MM.1S (cell line): ENCODE measurements at regions not wholly inside any gene's neighbourhood (a gene's known extent, or its start where the extent isn't known, plus 50 kb on each side); places are given as distances from the start of the nearest gene placed in this dataset.

Source experiments
- DNase-seq: peaks from one replicate; pipeline ENCODE4 v3.0.0-alpha.2; 2015
- H2AFZ ChIP-seq: fragments of 300-600 bp; sonication (generic); 2 replicates; pipeline ENCODE4 v1.6.0; 2016; ENCODE audit warnings: antibody characterized with exemption, low read length
- H3F3A ChIP-seq: fragments of 300-600 bp; sonication (generic); 2 replicates; pipeline ENCODE4 v1.6.1; 2016; ENCODE audit warnings: mild to moderate bottlenecking, antibody characterized with exemption, low read length, moderate library complexity, mixed read lengths; ENCODE audit not compliant: insufficient read depth
- H3K27ac ChIP-seq: fragments of 300-600 bp; sonication (generic); 2 replicates; pipeline ENCODE4 v1.5.1; 2016; ENCODE audit warnings: mild to moderate bottlenecking, low read length
- H3K27me3 ChIP-seq: fragments of 300-600 bp; sonication (generic); replicated peaks from 2 replicates; pipeline ENCODE4 v1.6.0; 2016; ENCODE audit warnings: low read length; ENCODE audit not compliant: insufficient read depth
- H3K36me3 ChIP-seq: fragments of 300-600 bp; sonication (generic); replicated peaks from 2 replicates; pipeline ENCODE4 v1.6.1; 2016; ENCODE audit warnings: mild to moderate bottlenecking, low read length, mixed read lengths; ENCODE audit not compliant: insufficient read depth
- H3K4me1 ChIP-seq: fragments of 300-600 bp; sonication (generic); 2 replicates; pipeline ENCODE4 v1.6.1; 2016; ENCODE audit warnings: low read length, mixed read lengths
- H3K4me2 ChIP-seq: fragments of 300-600 bp; sonication (generic); 2 replicates; pipeline ENCODE4 v1.6.0; 2016; ENCODE audit warnings: low read depth, low read length
- H3K4me3 ChIP-seq: fragments of 300-600 bp; sonication (generic); 2 replicates; pipeline ENCODE4 v1.5.1; 2016; ENCODE audit warnings: low read length, mixed read lengths
- H3K79me2 ChIP-seq: fragments of 300-600 bp; sonication (generic); 2 replicates; pipeline ENCODE4 v1.6.1; 2016; ENCODE audit warnings: mixed run types, low read length, mixed read lengths
- H3K9ac ChIP-seq: fragments of 300-600 bp; sonication (generic); 2 replicates; pipeline ENCODE4 v1.6.1; 2016; ENCODE audit warnings: low read length, mixed read lengths
- H3K9me2 ChIP-seq: fragments of 300-600 bp; sonication (generic); replicated peaks from 2 replicates; pipeline ENCODE4 v1.6.1; 2016; ENCODE audit warnings: mild to moderate bottlenecking, low read length, mixed read lengths; ENCODE audit not compliant: insufficient read depth
- H3K9me3 ChIP-seq: fragments of 300-600 bp; sonication (generic); replicated peaks from 2 replicates; pipeline ENCODE4 v1.6.1; 2016; ENCODE audit warnings: mild to moderate bottlenecking, low read length, mixed read lengths; ENCODE audit not compliant: insufficient read depth
- H4K20me1 ChIP-seq: fragments of 300-600 bp; sonication (generic); 2 replicates; pipeline ENCODE4 v1.6.1; 2016; ENCODE audit warnings: mild to moderate bottlenecking, low read length, moderate library complexity, mixed read lengths; ENCODE audit not compliant: insufficient read depth
- EZH2 ChIP-seq: fragments of 300-600 bp; sonication (generic); optimal IDR thresholded peaks from 2 replicates; pipeline ENCODE3; 2017; ENCODE audit warnings: low read depth, mild to moderate bottlenecking, antibody characterized with exemption, low read length, mixed read lengths
- EZH2phosphoT487 ChIP-seq: fragments of 300-600 bp; sonication (generic); IDR thresholded peaks from 2 replicates; pipeline ENCODE4 v1.6.1; 2018; ENCODE audit warnings: antibody characterized with exemption, low read length
- TF ChIP-seq, protein P1 (sequence below): fragments of 300-600 bp; sonication (generic); IDR thresholded peaks from 2 replicates; pipeline ENCODE4 v1.5.1; 2016; ENCODE audit warnings: antibody characterized with exemption, low read length, mixed read lengths

- no peaks in the 10 kb centered on the region for H3F3A ChIP-seq
- no peaks in the 10 kb centered on the region for H3K27me3 ChIP-seq
- no peak overlapping the region for H3K4me3 ChIP-seq
- H3K4me2 ChIP-seq: no peak overlapping the region
- DNase-seq: no peak
- no peak overlapping the region for H2AFZ ChIP-seq
- no peaks in the 10 kb centered on the region for H3K36me3 ChIP-seq
- H3K79me2 ChIP-seq: no peaks in the 10 kb centered on the region
- no peak overlapping the region for H3K27ac ChIP-seq
- no peak overlapping the region for H3K9ac ChIP-seq
- no peaks in the 10 kb centered on the region for H3K9me2 ChIP-seq
- no peaks in the 10 kb centered on the region for H3K4me1 ChIP-seq
- H4K20me1 ChIP-seq: no peaks in the 10 kb centered on the region
- no peaks in the 10 kb centered on the region for H3K9me3 ChIP-seq
- TF ChIP-seq, protein P1, sequence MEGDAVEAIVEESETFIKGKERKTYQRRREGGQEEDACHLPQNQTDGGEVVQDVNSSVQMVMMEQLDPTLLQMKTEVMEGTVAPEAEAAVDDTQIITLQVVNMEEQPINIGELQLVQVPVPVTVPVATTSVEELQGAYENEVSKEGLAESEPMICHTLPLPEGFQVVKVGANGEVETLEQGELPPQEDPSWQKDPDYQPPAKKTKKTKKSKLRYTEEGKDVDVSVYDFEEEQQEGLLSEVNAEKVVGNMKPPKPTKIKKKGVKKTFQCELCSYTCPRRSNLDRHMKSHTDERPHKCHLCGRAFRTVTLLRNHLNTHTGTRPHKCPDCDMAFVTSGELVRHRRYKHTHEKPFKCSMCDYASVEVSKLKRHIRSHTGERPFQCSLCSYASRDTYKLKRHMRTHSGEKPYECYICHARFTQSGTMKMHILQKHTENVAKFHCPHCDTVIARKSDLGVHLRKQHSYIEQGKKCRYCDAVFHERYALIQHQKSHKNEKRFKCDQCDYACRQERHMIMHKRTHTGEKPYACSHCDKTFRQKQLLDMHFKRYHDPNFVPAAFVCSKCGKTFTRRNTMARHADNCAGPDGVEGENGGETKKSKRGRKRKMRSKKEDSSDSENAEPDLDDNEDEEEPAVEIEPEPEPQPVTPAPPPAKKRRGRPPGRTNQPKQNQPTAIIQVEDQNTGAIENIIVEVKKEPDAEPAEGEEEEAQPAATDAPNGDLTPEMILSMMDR: no peak
- TF ChIP-seq EZH2phosphoT487 (no peak), EZH2 (no peak)
These were observed 399.5 kb upstream of the MIR17HG start for GRCh38 chr13:90947976-90948375.

DNA sequence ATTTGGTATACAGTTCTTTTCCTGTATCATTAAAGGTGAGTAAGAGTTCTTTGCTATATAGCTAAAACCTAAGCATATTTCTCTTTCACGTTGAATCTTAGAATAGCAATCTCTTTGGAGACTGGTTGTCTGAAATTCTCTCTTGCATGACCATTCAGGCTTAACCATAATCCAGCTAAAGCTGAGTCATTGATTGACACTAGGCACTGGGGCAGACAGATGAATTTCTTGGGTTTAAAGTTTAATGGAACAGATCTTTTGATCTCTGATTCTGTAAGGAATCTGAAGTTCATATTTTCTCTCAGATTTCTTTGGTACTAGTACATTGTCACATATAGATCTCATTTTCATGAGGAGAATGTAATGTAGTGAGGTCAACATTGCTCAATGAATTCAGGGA lies 397.3 kb upstream of the MIR17HG start:
- Histone ChIP-seq H3K4me3 (no peak overlapping the region), H3K27me3 (no peaks in the 10 kb centered on the region), H4K20me1 (no peaks in the 10 kb centered on the region), H3K4me1 (no peaks in the 10 kb centered on the region), H3F3A (no peaks in the 10 kb centered on the region), H3K36me3 (no peaks in the 10 kb centered on the region), H3K9me3 (no peaks in the 10 kb centered on the region), H3K9ac (no peak overlapping the region), H3K27ac (no peak overlapping the region), H3K79me2 (no peaks in the 10 kb centered on the region), H3K9me2 (no peaks in the 10 kb centered on the region), H2AFZ (no peak overlapping the region), H3K4me2 (no peak overlapping the region)
- TF ChIP-seq, protein P1: no peak
- TF ChIP-seq EZH2phosphoT487 (no peak), EZH2 (no peak)
- DNase-seq: no peak

GRCh38 chr13:90951663-90952062 lies 395.8 kb upstream of the MIR17HG start:
- no peaks in the 10 kb centered on the region for H4K20me1 ChIP-seq
- no peaks in the 10 kb centered on the region for H3K4me1 ChIP-seq
- no peak overlapping the region for H2AFZ ChIP-seq
- no peaks in the 10 kb centered on the region for H3K36me3 ChIP-seq
- DNase-seq: no peak
- H3K4me3 ChIP-seq: no peak overlapping the region
- TF ChIP-seq EZH2phosphoT487 (no peak), EZH2 (no peak)
- TF ChIP-seq, protein P1: no peak
- H3K27ac ChIP-seq: no peak overlapping the region
- no peaks in the 10 kb centered on the region for H3K9me3 ChIP-seq
- H3K4me2 ChIP-seq: no peak overlapping the region
- no peaks in the 10 kb centered on the region for H3K27me3 ChIP-seq
- H3K79me2 ChIP-seq: no peaks in the 10 kb centered on the region
- H3K9ac ChIP-seq: no peak overlapping the region
- H3F3A ChIP-seq: no peaks in the 10 kb centered on the region
- no peaks in the 10 kb centered on the region for H3K9me2 ChIP-seq
